ENCODE measurements at regions not wholly inside any gene's neighbourhood (a gene's known extent, or its start where the extent isn't known, plus 50 kb on each side); places are given as distances from the start of the nearest gene placed in this dataset.
"Not testable (repeated sequence)": the region's sequence is repeated elsewhere in the genome, so short reads cannot be mapped to it uniquely, and the experiment has no call there.

- no peak for TF ChIP-seq CTCF (IDR thresholded peaks at IDR 0.05; ENCODE audit: insufficient read depth, low read depth, low read length, missing control alignments)
- no peak overlapping the region for H3K4me3 ChIP-seq (ENCODE audit: low read depth, low read length)
- DNase-seq (ENCODE audit: low read depth): no peak
These were observed 261.2 kb downstream of the NPHP4 start for GRCh38 chr1:5731110-5731423.

GRCh38 chr1:5730272-5731109 is 261.7 kb downstream of the NPHP4 start:
- TF ChIP-seq CTCF (IDR thresholded peaks at IDR 0.05; ENCODE audit: insufficient read depth, low read depth, low read length, missing control alignments): no peak
- DNase-seq (ENCODE audit: low read depth): no peak
- H3K4me3 ChIP-seq (ENCODE audit: low read depth, low read length): no peak overlapping the region

- no peak for DNase-seq (ENCODE audit: low read depth)
- H3K4me3 ChIP-seq (ENCODE audit: low read depth, low read length): no peak overlapping the region
- no peak for TF ChIP-seq CTCF (IDR thresholded peaks at IDR 0.05; ENCODE audit: insufficient read depth, low read depth, low read length, missing control alignments)
These were observed 262.5 kb downstream of the NPHP4 start for GRCh38 chr1:5729636-5730145.

DNA sequence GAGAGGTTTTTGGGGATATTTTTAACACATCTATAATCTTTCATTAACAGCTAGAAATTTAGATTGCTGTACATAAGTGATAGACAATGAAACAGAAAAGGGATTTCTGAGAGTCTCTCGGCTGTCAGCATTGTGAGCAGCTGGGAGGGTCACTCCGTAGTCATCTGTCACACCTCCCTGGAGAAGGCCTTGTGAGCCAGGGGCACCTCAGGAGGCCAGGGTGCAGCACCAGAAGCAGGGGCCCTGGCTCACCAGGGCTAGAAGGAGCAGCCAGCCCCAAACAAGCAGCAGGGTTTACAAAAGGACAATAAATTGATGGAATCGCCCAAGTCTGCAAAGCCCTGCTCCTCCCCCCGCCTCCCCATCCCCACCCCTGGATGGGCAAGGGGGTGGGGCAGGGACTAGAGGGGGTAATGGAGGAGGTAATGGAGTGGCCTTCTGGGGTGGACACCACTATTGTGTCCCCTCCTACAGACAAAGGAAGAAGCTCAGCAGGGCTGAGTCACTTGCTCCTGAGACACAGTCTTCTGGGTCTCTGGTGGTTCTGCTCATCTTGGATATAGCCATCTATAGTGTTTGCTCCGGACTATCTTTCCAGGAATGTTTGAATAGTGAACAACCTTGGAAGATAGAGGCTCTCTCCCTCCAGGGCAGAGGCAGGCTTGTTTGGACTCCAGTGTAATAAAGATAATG is 263.4 kb downstream of the NPHP4 start:
- H3K4me3 ChIP-seq (ENCODE audit: low read depth, low read length): no peak overlapping the region
- TF ChIP-seq CTCF (IDR thresholded peaks at IDR 0.05; ENCODE audit: insufficient read depth, low read depth, low read length, missing control alignments): no peak
- no peak for DNase-seq (ENCODE audit: low read depth)

- H3K4me3 ChIP-seq (ENCODE audit: low read depth, low read length): no peak overlapping the region
- DNase-seq (ENCODE audit: low read depth): no peak
- TF ChIP-seq CTCF (IDR thresholded peaks at IDR 0.05; ENCODE audit: insufficient read depth, low read depth, low read length, missing control alignments): no peak
These were observed 264.2 kb downstream of the NPHP4 start for GRCh38 chr1:5727871-5728643.

- H3K4me3 ChIP-seq (ENCODE audit: low read depth, low read length): no peak overlapping the region
- no peak for DNase-seq (ENCODE audit: low read depth)
- no peak for TF ChIP-seq CTCF (IDR thresholded peaks at IDR 0.05; ENCODE audit: insufficient read depth, low read depth, low read length, missing control alignments)
These were observed 265.0 kb downstream of the NPHP4 start for GRCh38 chr1:5727191-5727590.

DNA sequence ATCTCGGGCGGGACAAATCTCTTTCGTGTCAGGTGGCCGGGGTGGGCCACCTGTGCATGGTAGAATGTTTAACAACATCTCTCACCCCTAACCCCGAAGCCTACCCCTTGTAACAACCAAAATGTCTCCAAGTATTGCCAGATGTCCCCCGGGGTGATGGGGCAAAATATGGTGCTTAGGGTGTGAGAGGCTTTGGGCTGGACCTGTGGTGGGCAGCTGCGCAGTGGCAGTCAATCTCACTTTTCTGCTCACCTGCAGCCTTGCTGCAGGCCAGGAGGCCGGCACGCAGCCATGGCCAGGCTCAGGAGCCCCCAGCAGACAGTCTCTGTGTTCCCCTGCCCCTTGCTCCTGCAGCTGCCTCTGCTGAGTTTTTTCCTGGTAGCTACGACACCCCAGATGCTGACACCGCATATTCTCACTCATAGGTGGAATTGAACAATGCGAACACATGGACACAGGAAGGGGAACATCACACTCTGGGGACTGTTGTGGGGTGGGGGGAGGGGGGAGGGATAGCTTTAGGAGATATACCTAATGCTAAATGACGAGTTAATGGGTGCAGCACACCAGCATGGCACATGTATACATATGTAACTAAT is 265.5 kb downstream of the NPHP4 start:
- not testable (repeated sequence) for H3K4me3 ChIP-seq (ENCODE audit: low read depth, low read length); DNase-seq (ENCODE audit: low read depth)

Data from GM12865 (cell line).